Hematopoietic multipotent progenitor cell treated with erythropoietin and hydrocortisone succinate and interleukin-3 and kit ligand, for 4 days (in vitro differentiated cells): ENCODE measurements at regions not wholly inside any gene's neighbourhood (a gene's known extent, or its start where the extent isn't known, plus 50 kb on each side); places are given as distances from the start of the nearest gene placed in this dataset.

Experiments
- DNase-seq: peaks from one replicate; pipeline ENCODE4 v3.0.0-alpha.2; 2015

DNA sequence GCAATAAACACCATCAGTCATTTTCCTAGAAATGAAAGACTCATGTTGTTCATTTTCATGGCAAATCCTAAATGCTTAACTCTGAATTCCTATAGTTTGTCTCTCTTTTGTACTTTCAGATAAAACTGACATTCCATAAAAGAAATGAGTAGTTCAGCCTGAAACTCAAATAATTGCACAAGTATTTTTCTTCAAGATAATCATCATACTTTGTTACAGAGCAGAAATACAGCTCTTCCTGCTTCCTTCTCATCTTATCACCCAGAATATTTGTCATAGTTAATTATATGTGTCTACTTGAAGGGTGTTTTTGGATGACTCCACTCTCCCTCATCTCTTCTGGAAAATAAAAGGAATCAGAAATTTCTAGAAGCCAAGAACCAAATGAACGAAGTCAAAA is 141.1 kb downstream of the HNMT start:
- no peak for DNase-seq

- DNase-seq: peak; percentile 42
Observed at GRCh38 chr2:138106606-138107005, 142.3 kb downstream of the HNMT start.

DNA sequence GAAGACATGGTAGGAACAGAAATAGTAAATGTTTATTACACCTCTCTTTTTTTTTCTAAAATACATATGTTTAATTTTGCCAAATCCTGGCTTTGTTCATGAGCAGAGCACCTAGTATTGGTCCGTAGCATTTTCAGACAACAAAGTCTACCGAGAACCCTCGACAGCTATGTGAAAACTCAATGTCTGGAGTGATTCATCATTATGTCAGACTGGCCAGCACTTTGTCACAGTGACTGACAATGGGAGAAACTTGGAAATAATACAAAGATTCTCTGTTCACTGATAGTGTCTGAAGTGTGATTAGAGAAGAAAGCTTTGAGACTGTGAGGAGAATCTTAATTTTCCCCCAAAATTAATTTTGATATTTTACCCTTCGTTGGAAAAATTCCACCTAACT is 143.0 kb downstream of the HNMT start:
- DNase-seq: no peak

DNA sequence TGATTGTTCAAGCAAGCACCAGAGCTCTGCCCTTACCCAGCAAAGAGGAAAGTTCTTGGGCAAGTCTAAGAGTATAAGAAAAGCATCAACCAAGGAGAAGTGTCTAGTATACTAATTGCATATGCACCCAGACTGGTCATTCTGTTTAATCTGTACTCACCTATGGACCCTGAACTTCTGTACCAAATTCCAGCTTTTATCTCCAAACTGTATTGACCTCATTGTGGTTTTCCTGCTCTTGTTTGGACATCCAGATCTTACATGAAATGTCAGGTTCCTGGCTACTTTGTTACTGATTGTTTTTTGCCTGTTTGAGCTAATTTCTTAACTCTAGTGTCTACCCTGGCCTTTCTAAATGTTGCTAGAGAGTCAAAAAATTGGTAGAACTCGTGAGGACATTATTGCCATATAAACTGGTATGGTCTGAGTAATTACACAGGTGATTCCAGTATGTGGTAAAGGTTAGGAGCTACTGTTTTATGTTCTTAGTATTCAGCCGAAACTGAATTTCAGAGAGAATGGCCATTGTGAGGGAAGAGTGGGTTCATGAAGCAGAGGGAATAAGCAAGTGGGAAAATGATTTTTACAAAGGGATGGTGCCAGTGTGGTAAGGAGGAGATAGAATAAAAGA is 146.3 kb downstream of the HNMT start:
- no peak for DNase-seq

DNA sequence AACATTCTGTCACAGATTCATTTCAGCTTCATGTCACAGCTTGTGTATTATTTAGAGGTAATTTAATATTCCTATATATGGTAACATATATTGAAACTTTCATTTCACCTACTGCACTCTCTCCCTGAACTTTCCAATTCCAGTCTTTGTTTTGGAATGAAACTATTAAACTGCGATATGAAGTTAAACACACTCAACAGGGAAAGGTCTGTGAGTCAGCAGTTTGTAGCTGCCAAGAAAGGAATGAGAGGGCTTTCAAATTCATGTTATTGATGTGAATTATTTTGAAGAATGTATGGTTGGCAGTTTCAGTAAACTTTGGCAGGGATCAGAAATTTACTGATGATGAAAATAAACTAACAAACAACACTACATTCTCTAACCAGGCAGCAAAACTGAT is 148.3 kb downstream of the HNMT start:
- DNase-seq: no peak

DNA sequence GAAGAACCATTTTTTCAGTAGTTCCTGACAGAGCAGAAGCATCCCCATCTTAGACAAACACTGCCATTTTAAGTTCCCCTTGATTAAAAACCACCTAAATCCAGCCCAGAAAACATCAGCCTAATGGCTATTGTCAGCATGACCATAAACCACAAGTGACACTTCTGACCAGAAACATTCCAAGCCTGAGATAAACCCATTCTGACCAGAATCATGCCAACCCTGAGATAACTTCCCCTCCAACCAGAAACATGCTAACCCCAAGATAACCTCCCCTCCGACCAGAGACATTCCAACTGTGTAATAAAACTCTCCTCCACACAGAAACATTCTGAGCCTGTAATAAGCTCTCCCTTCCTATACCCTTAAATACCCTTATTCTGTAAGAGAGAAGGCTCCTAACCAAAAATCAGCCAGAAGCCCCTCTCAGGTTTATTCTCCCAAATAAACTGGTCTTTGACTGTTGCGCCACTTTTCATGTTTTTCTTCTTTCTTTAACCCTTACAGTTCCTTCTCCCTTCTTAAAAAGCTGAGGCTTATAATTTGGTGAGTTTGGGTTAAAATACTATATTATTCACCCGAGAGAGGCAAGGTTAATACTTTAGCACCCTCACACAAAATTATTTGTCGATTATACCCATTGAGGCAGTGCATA is 149.7 kb downstream of the HNMT start:
- DNase-seq: peak; percentile 74

DNA sequence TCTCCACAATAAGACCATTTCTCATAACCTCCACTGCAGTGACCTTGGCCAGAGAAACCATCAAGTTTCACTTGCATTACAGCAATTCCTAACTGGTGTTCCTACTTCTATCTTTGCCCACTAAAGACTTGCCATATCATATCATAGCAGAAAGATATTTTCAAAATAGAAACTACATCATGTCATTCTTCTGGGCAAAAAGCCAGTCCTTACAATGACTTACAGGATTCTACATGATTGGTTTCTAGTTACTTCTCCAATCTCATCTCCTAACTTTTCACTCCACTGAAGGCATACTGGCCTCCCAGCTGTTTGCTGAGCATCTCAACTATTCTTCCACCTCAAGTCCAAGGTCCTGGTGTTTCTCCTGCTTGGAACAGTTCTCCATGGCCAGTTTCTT is 151.4 kb downstream of the HNMT start:
- DNase-seq: peak; percentile 78

DNA sequence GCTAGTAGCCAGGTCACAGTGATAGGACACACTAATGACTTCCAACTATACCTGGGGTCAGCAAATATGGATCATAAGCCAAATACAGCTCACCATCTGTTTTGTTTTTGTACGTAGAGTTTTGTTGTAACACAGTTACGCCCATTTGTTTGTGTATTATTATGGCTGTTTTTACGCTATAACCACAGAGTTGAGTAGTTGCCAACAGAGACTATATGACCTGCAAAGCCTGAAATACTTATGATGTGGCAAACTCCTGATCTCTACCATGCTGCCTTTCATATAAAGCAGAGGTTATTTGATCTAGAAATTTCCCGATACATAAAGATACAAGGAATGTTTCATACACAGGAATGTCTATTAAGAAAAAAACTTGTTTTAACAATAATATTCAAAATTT is 152.2 kb downstream of the HNMT start:
- DNase-seq: no peak

DNA sequence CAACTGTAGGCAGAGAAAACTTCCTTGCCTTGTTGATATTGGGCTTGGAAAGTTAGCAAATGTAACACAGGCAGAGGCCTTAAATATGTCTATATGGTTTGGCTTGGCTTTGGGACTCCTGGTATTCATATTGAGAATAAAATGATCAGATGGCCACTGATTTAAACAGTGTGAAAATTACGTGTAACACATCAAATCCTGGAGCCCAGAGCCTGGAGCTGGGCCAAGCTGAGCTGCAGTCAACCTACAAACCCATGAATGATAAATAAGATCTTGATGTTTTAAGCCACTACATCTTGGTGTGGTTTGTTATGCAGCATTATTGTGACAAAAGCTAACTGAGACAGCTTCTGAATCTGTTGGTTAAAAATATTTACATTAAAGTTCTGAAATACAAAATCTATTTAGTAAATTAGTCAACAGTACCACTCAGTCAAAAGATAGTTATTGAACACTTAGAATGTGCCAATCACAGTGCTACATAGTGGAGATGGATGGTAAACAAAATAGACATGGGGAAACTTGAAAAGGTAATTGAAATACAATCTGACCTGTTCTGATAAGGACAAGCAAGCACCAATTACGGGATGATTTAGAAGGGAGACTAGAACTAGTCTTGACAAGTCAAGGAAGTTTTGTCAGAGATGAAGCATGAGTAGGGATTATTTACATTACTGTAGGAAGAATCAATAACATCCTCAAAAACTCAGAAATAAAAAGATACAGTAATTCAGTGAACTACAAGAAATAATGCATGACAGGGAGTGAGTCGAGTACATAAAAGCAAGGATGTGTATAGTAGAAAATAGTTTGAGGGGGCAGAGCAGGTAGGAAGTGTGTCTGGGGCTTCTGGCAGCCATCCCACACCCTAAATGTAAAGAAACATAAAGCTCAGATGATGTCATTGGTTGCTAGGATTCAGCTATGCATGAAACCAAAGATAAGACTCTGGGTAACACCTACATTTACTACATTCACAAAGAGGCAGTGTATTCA is 157.7 kb downstream of the HNMT start:
- DNase-seq: no peak

DNA sequence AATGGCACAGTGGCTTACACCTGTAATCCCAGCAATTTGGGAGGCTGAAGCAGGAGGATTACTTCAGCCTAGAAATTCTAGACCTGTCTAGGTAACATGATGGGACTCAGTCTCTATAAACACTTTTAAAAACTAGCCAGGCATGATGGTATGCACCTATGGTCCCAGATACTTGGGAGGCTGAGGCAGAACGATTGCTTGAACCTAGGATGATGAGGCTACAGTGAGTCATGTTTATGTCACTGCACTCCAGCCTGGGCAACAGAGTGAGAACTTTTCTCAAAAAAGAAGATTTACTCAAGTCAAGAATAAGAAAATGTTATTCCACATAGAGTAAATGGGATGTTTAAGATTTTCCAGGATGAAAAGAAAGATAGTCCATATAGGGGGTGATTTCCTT is 158.6 kb downstream of the HNMT start:
- no peak for DNase-seq

- DNase-seq: no peak
Observed at GRCh38 chr2:138123741-138124140, 159.5 kb downstream of the HNMT start.

- DNase-seq: no peak
Observed at GRCh38 chr2:138124521-138124920, 160.2 kb downstream of the HNMT start.

DNA sequence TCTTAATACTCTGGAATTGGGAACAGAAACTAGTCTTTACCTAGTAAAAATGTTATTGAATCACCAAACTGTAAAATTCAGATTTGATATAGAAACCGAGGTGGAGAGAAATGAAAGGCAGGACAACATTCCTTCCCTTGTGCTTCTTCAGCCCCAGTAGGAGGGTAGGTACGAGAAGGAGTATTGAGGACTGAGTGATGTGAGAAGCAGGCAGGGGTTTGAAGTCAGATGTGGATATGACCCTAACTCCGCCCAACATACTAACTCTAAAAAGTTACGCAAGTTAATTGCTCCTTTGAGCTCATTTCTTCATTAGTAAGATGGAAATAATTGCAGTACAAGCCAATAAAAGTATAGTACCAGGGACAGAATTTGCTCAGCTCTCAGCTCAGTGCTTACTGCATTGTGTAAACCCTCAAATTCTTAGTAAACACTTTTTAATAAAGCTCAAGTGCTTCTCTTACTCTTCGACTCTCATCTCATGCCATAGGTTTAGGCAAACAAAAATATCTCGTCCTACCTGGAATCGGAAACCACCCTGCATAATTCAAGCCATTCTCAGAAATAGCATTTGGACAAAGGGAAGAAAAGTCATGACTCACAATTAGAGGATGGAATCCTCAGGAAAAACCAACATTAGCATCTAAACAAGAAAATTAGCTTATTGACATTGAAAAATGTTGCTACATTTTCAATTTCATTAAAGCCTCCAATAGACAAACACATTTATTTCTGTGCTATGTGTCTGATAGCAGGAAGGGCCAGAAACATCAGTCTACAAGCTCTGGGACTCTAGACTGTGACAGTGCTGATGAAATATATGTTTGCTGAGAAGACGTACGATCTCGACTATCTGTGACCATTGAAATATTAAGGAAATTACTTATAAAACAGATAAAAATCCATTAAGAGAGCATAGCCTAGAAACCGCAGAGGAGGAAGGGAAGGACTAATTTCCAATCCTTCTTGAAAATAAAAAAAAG is 161.3 kb downstream of the HNMT start:
- no peak for DNase-seq

GRCh38 chr2:138132108-138132507 is 167.8 kb downstream of the HNMT start:
- no peak for DNase-seq

DNA sequence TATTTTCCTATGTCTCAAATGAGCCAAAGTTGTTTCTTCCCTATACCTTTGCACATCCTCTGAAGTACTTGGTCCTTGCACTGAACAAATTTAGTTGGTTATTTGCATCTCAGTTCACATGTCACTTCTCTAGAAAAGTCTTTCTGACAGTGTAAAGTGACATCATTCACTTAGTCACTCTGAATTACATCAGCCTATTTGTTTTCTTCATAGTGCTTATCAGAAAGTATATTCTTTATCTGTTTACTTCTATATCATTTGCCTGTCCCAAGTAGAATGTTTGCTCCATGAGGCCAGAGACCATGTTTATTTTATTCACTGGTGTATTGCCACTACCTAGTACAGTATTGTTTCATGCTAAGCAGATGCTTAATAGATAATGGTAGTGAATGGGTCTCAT is 173.7 kb downstream of the HNMT start:
- DNase-seq: no peak

GRCh38 chr2:138147796-138148195 is 183.5 kb downstream of the HNMT start:
- no peak for DNase-seq

GRCh38 chr2:138155304-138155703 is 191.0 kb downstream of the HNMT start:
- no peak for DNase-seq

DNA sequence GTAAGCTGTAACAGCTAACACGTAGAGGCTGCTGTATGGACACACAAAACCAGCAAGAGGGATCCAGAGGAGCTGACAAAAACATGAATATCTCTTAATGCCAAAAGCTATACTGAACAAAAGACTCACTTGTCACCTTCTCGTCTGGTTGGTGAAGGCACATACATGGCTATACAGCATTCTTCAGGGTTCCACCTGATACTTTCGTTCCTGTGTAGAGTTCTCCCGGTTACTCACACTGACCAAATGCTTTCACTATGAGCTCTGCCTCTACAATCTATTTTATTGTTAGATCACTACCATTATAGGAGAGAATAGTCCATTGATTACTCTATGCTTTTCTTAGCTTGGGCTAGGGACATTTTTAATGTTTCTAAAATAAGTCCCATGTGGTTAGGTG is 193.1 kb downstream of the HNMT start:
- DNase-seq: no peak

DNA sequence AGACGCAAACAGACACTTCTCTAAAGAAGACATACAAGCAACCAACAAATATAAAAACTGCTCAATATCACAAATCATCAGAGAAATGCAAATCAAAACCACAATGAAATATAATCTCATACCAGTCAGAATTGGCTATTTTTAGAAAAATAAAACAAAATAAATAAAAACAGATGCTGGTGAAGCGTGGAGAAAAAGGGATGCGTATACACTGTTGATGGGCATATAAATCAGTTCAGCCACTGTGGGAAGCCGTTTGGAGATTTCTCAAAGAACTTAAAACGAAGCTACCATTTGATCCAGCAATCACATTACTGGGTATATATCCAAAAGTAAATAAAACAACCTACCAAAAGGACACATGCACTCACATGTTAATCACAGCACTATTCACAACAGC is 206.2 kb downstream of the HNMT start:
- no peak for DNase-seq

GRCh38 chr2:138171244-138171643 is 207.0 kb downstream of the HNMT start:
- no peak for DNase-seq

- no peak for DNase-seq
Observed at GRCh38 chr2:138175066-138175465, 210.8 kb downstream of the HNMT start.

- no peak for DNase-seq
Observed at GRCh38 chr2:138176862-138177439, 212.7 kb downstream of the HNMT start.
